HEK293 (cell line): ENCODE measurements at regions not wholly inside any gene's neighbourhood (a gene's known extent, or its start where the extent isn't known, plus 50 kb on each side); places are given as distances from the start of the nearest gene placed in this dataset.

Source experiments
- CTCF ChIA-PET: fragments of 350-600 bp; formaldehyde crosslinking; extraction: SDS; loops from one replicate; lab custom pipeline; 2021; ENCODE audit warnings: antibody characterized with exemption; lab: Yijun Ruan, JAX
- POLR2A ChIA-PET: fragments of 300-600 bp; formaldehyde crosslinking; extraction: SDS; loops from one replicate; lab custom pipeline; 2020; ENCODE audit warnings: antibody characterized with exemption, inconsistent platforms; lab: Yijun Ruan, JAX
- H3K27ac ChIP-seq: fragments of 200-500 bp; sonication (Bioruptor generic); 2 replicates; pipeline ENCODE4 v1.5.1; 2014; ENCODE audit warnings: low read depth, low read length, control low read depth, inconsistent platforms; ENCODE audit errors: extremely low read depth
- H3K36me3 ChIP-seq, 2 experiments: fragments of 200-500 bp in 1 of 2; sonication (Bioruptor generic) in 1 of 2; 1 replicate in 1 of 2; 2 replicates in 1 of 2; pipeline ENCODE4 v1.5.1; 2014 to 2017; ENCODE audit warnings: inconsistent platforms in 2 of 2, low read length in 2 of 2; ENCODE audit not compliant: control insufficient read depth in 2 of 2, insufficient read depth in 1 of 2
- H3K4me1 ChIP-seq: fragments of 200-500 bp; sonication (Bioruptor generic); 2 replicates; pipeline ENCODE4 v1.5.1; 2014; ENCODE audit warnings: mild to moderate bottlenecking, low read length, inconsistent platforms; ENCODE audit not compliant: control insufficient read depth, insufficient read depth
- H3K4me3 ChIP-seq: 2 replicates; pipeline ENCODE4 v1.5.1; 2011; ENCODE audit warnings: low read depth, mild to moderate bottlenecking, control low read depth, low read length, moderate library complexity
- H3K9me3 ChIP-seq: fragments of 200-500 bp; sonication (Bioruptor generic); 2 replicates; pipeline ENCODE4 v1.5.1; 2014; ENCODE audit warnings: low read depth, low read length, inconsistent platforms; ENCODE audit not compliant: control insufficient read depth, insufficient read depth
- EGR2 ChIP-seq: fragments of 450-650 bp; formaldehyde crosslinking; IDR thresholded peaks from 2 replicates; pipeline ENCODE4 v1.5.1; 2016; ENCODE audit warnings: low read depth, missing biosample characterization, missing genetic modification characterization
- KLF1 ChIP-seq: fragments of 450-650 bp; formaldehyde crosslinking; IDR thresholded peaks from 2 replicates; pipeline ENCODE4 v1.5.1; 2016; ENCODE audit warnings: missing biosample characterization, missing genetic modification characterization
- ZBTB7A ChIP-seq: fragments of 450-650 bp; formaldehyde crosslinking; IDR thresholded peaks from 2 replicates; pipeline ENCODE4 v1.5.1; 2016; ENCODE audit warnings: low read depth, missing biosample characterization, missing genetic modification characterization
- ZNF10 ChIP-seq: fragments of 450-650 bp; formaldehyde crosslinking; IDR thresholded peaks from 2 replicates; pipeline ENCODE4 v1.5.1; 2017; ENCODE audit warnings: missing biosample characterization, missing genetic modification characterization
- ZNF138 ChIP-seq: fragments of 450-650 bp; formaldehyde crosslinking; IDR thresholded peaks from 2 replicates; pipeline ENCODE4 v1.5.1; 2016; ENCODE audit warnings: missing biosample characterization, missing genetic modification characterization, borderline replicate concordance
- ZNF214 ChIP-seq: fragments of 450-650 bp; formaldehyde crosslinking; IDR thresholded peaks from 2 replicates; pipeline ENCODE4 v1.5.1; 2017; ENCODE audit warnings: missing biosample characterization, mild to moderate bottlenecking, missing genetic modification characterization, borderline replicate concordance
- ZNF223 ChIP-seq: fragments of 450-650 bp; formaldehyde crosslinking; IDR thresholded peaks from 2 replicates; pipeline ENCODE4 v1.5.1; 2016; ENCODE audit warnings: missing biosample characterization, missing genetic modification characterization
- ZNF555 ChIP-seq: fragments of 450-650 bp; formaldehyde crosslinking; conservative IDR thresholded peaks from 2 replicates; pipeline ENCODE4 v1.5.1; 2017; ENCODE audit warnings: missing biosample characterization, mild to moderate bottlenecking, missing genetic modification characterization, inconsistent platforms
- ZNF558 ChIP-seq: fragments of 450-650 bp; formaldehyde crosslinking; IDR thresholded peaks from 2 replicates; pipeline ENCODE4 v1.5.1; 2016; ENCODE audit warnings: missing biosample characterization, missing genetic modification characterization
- ZNF707 ChIP-seq: fragments of 450-650 bp; formaldehyde crosslinking; IDR thresholded peaks from 2 replicates; pipeline ENCODE4 v1.5.1; 2016; ENCODE audit warnings: missing biosample characterization, missing genetic modification characterization
- ZNF791 ChIP-seq: fragments of 450-650 bp; formaldehyde crosslinking; IDR thresholded peaks from 2 replicates; pipeline ENCODE4 v1.5.1; 2016; ENCODE audit warnings: missing biosample characterization, missing genetic modification characterization
- ZNF837 ChIP-seq: fragments of 450-650 bp; formaldehyde crosslinking; IDR thresholded peaks from 2 replicates; pipeline ENCODE4 v1.5.1; 2016; ENCODE audit warnings: missing biosample characterization, missing genetic modification characterization
- TF ChIP-seq, protein P1 (sequence below): fragments of 450-650 bp; formaldehyde crosslinking; IDR thresholded peaks from 2 replicates; pipeline ENCODE4 v1.5.0; 2017; ENCODE audit warnings: missing biosample characterization, missing genetic modification characterization, borderline replicate concordance
- TF ChIP-seq, protein P2 (sequence below): fragments of 450-650 bp; formaldehyde crosslinking; IDR thresholded peaks from 2 replicates; pipeline ENCODE4 v1.5.1; 2017; ENCODE audit warnings: missing biosample characterization, missing genetic modification characterization
- TF ChIP-seq, protein P3 (sequence below): fragments of 450-650 bp; formaldehyde crosslinking; IDR thresholded peaks from 2 replicates; pipeline ENCODE4 v1.5.1; 2016; ENCODE audit warnings: missing biosample characterization, missing genetic modification characterization
- TF ChIP-seq, protein P4 (sequence below): fragments of 450-650 bp; formaldehyde crosslinking; IDR thresholded peaks from 2 replicates; pipeline ENCODE4 v1.5.1; 2016; ENCODE audit warnings: missing biosample characterization, missing genetic modification characterization
- TF ChIP-seq, protein P5 (sequence below): fragments of 450-650 bp; formaldehyde crosslinking; conservative IDR thresholded peaks from 2 replicates; pipeline ENCODE4 v1.5.1; 2016; ENCODE audit warnings: low read depth, missing biosample characterization, missing genetic modification characterization

DNA sequence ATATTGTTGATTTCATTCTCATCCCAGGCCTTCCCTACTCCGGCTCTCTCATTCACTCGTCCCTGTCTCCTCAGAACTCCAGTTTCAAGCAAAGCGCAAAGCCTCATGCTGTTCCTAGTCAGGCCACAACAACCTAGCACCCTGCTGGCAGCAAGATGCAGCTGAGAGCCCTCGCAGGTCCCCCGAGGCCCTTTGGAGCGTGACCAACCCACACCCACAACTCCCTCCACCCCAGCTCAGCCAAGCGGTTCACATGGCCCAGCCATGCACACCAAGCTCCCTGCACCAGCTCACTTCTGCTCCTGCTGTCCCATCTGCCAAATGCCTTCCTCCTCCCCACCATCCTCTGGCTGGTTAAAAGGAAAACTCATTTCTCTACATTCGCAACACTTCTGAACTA, 195.8 kb downstream of the IRX5 start:
- ChIA-PET POLR2A (no interaction called here), CTCF (no interaction called here)
- Histone ChIP-seq H3K36me3 (no peaks in the 10 kb centered on the region), H3K27ac (no peak overlapping the region), H3K9me3 (no peaks in the 10 kb centered on the region), H3K4me3 (no peak overlapping the region), H3K4me1 (no peaks in the 10 kb centered on the region; the same call in 1 of the 2 replicates)
- TF ChIP-seq ZNF214 (tag by site-specific recombination) (no peak), ZNF558 (tag by site-specific recombination) (no peak), EGR2 (tag by site-specific recombination) (no peak), ZNF138 (tag by site-specific recombination) (no peak), ZNF707 (tag by site-specific recombination) (no peak), ZNF555 (tag by site-specific recombination) (no peak), ZNF837 (tag by site-specific recombination) (no peak), ZNF223 (no peak)
- TF ChIP-seq, protein P1, sequence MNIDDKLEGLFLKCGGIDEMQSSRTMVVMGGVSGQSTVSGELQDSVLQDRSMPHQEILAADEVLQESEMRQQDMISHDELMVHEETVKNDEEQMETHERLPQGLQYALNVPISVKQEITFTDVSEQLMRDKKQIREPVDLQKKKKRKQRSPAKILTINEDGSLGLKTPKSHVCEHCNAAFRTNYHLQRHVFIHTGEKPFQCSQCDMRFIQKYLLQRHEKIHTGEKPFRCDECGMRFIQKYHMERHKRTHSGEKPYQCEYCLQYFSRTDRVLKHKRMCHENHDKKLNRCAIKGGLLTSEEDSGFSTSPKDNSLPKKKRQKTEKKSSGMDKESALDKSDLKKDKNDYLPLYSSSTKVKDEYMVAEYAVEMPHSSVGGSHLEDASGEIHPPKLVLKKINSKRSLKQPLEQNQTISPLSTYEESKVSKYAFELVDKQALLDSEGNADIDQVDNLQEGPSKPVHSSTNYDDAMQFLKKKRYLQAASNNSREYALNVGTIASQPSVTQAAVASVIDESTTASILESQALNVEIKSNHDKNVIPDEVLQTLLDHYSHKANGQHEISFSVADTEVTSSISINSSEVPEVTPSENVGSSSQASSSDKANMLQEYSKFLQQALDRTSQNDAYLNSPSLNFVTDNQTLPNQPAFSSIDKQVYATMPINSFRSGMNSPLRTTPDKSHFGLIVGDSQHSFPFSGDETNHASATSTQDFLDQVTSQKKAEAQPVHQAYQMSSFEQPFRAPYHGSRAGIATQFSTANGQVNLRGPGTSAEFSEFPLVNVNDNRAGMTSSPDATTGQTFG (tag by site-specific recombination): no peak
- TF ChIP-seq, protein P2, sequence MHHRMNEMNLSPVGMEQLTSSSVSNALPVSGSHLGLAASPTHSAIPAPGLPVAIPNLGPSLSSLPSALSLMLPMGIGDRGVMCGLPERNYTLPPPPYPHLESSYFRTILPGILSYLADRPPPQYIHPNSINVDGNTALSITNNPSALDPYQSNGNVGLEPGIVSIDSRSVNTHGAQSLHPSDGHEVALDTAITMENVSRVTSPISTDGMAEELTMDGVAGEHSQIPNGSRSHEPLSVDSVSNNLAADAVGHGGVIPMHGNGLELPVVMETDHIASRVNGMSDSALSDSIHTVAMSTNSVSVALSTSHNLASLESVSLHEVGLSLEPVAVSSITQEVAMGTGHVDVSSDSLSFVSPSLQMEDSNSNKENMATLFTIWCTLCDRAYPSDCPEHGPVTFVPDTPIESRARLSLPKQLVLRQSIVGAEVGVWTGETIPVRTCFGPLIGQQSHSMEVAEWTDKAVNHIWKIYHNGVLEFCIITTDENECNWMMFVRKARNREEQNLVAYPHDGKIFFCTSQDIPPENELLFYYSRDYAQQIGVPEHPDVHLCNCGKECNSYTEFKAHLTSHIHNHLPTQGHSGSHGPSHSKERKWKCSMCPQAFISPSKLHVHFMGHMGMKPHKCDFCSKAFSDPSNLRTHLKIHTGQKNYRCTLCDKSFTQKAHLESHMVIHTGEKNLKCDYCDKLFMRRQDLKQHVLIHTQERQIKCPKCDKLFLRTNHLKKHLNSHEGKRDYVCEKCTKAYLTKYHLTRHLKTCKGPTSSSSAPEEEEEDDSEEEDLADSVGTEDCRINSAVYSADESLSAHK (tag by site-specific recombination): no peak
- TF ChIP-seq, protein P3, sequence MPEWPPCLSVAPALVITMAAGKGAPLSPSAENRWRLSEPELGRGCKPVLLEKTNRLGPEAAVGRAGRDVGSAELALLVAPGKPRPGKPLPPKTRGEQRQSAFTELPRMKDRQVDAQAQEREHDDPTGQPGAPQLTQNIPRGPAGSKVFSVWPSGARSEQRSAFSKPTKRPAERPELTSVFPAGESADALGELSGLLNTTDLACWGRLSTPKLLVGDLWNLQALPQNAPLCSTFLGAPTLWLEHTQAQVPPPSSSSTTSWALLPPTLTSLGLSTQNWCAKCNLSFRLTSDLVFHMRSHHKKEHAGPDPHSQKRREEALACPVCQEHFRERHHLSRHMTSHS (tag by site-specific recombination): no peak

DNA sequence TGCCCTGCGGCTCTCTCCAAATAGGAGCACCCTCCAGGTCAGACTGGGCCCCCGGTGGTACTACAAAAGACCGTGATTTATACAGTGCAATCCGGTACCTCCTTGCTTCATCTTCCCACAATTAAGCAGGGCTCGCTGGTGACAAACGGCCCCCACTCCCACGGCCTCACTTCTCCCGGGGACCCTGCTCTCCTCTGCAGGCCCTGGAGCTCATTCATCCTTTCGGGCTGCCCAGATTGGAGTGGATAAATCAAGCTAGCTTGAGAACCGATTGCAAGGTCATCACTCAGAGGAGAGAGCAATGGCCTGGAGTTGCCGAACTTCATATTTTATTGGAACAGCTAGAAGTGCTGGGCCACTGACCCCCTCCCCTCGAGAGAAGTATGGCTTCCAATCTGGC, 193.5 kb upstream of the IRX6 start:
- no peak overlapping the region for H3K27ac ChIP-seq
- ChIA-PET CTCF (no interaction called here), POLR2A (no interaction called here)
- no peak overlapping the region for H3K4me3 ChIP-seq
- no peaks in the 10 kb centered on the region for H3K9me3 ChIP-seq
- H3K36me3 ChIP-seq: no peaks in the 10 kb centered on the region
- H3K4me1 ChIP-seq: no peaks in the 10 kb centered on the region
- TF ChIP-seq, protein P4, sequence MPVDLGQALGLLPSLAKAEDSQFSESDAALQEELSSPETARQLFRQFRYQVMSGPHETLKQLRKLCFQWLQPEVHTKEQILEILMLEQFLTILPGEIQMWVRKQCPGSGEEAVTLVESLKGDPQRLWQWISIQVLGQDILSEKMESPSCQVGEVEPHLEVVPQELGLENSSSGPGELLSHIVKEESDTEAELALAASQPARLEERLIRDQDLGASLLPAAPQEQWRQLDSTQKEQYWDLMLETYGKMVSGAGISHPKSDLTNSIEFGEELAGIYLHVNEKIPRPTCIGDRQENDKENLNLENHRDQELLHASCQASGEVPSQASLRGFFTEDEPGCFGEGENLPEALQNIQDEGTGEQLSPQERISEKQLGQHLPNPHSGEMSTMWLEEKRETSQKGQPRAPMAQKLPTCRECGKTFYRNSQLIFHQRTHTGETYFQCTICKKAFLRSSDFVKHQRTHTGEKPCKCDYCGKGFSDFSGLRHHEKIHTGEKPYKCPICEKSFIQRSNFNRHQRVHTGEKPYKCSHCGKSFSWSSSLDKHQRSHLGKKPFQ: no peak
- TF ChIP-seq KLF1: no peak
- no peak for TF ChIP-seq ZBTB7A
- TF ChIP-seq, protein P5, sequence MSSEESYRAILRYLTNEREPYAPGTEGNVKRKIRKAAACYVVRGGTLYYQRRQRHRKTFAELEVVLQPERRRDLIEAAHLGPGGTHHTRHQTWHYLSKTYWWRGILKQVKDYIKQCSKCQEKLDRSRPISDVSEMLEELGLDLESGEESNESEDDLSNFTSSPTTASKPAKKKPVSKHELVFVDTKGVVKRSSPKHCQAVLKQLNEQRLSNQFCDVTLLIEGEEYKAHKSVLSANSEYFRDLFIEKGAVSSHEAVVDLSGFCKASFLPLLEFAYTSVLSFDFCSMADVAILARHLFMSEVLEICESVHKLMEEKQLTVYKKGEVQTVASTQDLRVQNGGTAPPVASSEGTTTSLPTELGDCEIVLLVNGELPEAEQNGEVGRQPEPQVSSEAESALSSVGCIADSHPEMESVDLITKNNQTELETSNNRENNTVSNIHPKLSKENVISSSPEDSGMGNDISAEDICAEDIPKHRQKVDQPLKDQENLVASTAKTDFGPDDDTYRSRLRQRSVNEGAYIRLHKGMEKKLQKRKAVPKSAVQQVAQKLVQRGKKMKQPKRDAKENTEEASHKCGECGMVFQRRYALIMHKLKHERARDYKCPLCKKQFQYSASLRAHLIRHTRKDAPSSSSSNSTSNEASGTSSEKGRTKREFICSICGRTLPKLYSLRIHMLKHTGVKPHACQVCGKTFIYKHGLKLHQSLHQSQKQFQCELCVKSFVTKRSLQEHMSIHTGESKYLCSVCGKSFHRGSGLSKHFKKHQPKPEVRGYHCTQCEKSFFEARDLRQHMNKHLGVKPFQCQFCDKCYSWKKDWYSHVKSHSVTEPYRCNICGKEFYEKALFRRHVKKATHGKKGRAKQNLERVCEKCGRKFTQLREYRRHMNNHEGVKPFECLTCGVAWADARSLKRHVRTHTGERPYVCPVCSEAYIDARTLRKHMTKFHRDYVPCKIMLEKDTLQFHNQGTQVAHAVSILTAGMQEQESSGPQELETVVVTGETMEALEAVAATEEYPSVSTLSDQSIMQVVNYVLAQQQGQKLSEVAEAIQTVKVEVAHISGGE (tag by site-specific recombination): no peak
- no peak for TF ChIP-seq ZNF10
- no peak for TF ChIP-seq ZNF791 (tag by site-specific recombination)
- TF ChIP-seq, all 188 proteins: peak for 0
